SK-N-SH treated with all-trans-retinoic acid at 6 μM for 48 hours (cell line): ENCODE measurements at regions not wholly inside any gene's neighbourhood (a gene's known extent, or its start where the extent isn't known, plus 50 kb on each side); places are given as distances from the start of the nearest gene placed in this dataset.

Experiments
- BACH2 ChIP-seq: fragments of 250-450 bp; sonication (Bioruptor Pico); IDR thresholded peaks from 2 replicates; pipeline ENCODE4 v1.9.0; 2021; ENCODE audit warnings: mild to moderate bottlenecking, borderline replicate concordance
- ESRRG ChIP-seq: fragments of 250-450 bp; sonication (Bioruptor Pico); IDR thresholded peaks from 2 replicates; pipeline ENCODE4 v1.6.1; 2021; ENCODE audit warnings: mild to moderate bottlenecking
- GLIS3 ChIP-seq: fragments of 250-450 bp; sonication (Bioruptor Pico); IDR thresholded peaks from 2 replicates; pipeline ENCODE4 v1.5.0; 2020; ENCODE audit warnings: mild to moderate bottlenecking, moderate library complexity
- ISL1 ChIP-seq: fragments of 250-450 bp; sonication (Bioruptor Pico); IDR thresholded peaks from 2 replicates; pipeline ENCODE4 v2.1.2; 2022; ENCODE audit warnings: mild to moderate bottlenecking, moderate library complexity
- OSR1 ChIP-seq: fragments of 250-450 bp; sonication (Bioruptor Pico); IDR thresholded peaks from 2 replicates; pipeline ENCODE4 v1.8.0; 2022; ENCODE audit warnings: moderate library complexity, mild to moderate bottlenecking, inconsistent platforms
- TCF4 ChIP-seq: fragments of 250-450 bp; sonication (Bioruptor Pico); IDR thresholded peaks from 2 replicates; pipeline ENCODE4 v1.8.0; 2021; ENCODE audit warnings: mild to moderate bottlenecking, moderate library complexity, borderline replicate concordance
- ZFP3 ChIP-seq: fragments of 250-450 bp; sonication (Bioruptor Pico); IDR thresholded peaks from 2 replicates; pipeline ENCODE4 v1.5.0; 2020; ENCODE audit warnings: mild to moderate bottlenecking, moderate library complexity
- ZFP30 ChIP-seq: fragments of 450-650 bp; formaldehyde crosslinking; IDR thresholded peaks from 2 replicates; pipeline ENCODE4 v1.5.0; 2022; ENCODE audit warnings: mild to moderate bottlenecking, moderate library complexity
- ZNF565 ChIP-seq: fragments of 450-650 bp; formaldehyde crosslinking; conservative IDR thresholded peaks from 2 replicates; pipeline ENCODE4 v1.5.0; 2020; ENCODE audit warnings: low read depth, mild to moderate bottlenecking, moderate library complexity
- ZNF70 ChIP-seq: fragments of 450-650 bp; formaldehyde crosslinking; IDR thresholded peaks from 2 replicates; pipeline ENCODE4 v1.5.0; 2020; ENCODE audit warnings: mild to moderate bottlenecking, moderate library complexity
- ZNF8 ChIP-seq: fragments of 450-650 bp; formaldehyde crosslinking; IDR thresholded peaks from 2 replicates; pipeline ENCODE4 v1.5.0; 2020; ENCODE audit warnings: mild to moderate bottlenecking, moderate library complexity
- TF ChIP-seq, protein P1 (sequence below): fragments of 250-450 bp; sonication (Bioruptor Pico); IDR thresholded peaks from 2 replicates; pipeline ENCODE4 v1.8.0; 2020; ENCODE audit warnings: mild to moderate bottlenecking, moderate library complexity, borderline replicate concordance
- TF ChIP-seq, protein P2 (sequence below): fragments of 250-450 bp; sonication (Bioruptor Pico); IDR thresholded peaks from 2 replicates; pipeline ENCODE4 v1.8.0; 2021; ENCODE audit warnings: low read depth, mild to moderate bottlenecking, moderate library complexity, borderline replicate concordance
- TF ChIP-seq, protein P3 (sequence below): fragments of 250-450 bp; sonication (Bioruptor Pico); IDR thresholded peaks from 2 replicates; pipeline ENCODE4 v1.5.1; 2021; ENCODE audit warnings: mild to moderate bottlenecking, moderate library complexity

DNA sequence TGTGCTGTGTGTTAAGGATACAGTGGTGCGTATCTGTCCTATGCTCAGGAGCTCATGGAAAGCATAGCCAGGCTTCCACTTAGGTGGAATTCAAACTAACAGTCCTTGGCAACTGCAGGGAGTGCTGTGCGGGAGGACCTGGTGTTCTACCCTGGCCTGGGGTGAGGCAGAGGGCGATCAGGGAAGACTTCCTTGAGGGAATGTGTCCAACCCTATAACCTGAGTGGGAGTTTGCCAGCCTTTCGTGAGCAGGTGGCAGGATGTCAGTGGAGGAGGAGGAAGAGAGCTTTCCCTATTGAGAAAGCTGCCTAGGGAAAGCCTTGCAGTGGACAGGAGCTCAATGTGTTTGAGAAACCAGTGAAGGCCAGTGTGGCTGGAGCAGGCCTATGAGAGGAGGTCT lies 271.1 kb upstream of the C2CD4B start:
- TF ChIP-seq, protein P1, sequence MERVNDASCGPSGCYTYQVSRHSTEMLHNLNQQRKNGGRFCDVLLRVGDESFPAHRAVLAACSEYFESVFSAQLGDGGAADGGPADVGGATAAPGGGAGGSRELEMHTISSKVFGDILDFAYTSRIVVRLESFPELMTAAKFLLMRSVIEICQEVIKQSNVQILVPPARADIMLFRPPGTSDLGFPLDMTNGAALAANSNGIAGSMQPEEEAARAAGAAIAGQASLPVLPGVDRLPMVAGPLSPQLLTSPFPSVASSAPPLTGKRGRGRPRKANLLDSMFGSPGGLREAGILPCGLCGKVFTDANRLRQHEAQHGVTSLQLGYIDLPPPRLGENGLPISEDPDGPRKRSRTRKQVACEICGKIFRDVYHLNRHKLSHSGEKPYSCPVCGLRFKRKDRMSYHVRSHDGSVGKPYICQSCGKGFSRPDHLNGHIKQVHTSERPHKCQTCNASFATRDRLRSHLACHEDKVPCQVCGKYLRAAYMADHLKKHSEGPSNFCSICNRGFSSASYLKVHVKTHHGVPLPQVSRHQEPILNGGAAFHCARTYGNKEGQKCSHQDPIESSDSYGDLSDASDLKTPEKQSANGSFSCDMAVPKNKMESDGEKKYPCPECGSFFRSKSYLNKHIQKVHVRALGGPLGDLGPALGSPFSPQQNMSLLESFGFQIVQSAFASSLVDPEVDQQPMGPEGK = no peak
- TF ChIP-seq ZFP3 (CRISPR knock-in tag) = no peak
- TF ChIP-seq ESRRG (CRISPR knock-in tag) = no peak
- TF ChIP-seq ZNF8 (CRISPR knock-in tag) = no peak
- no peak for TF ChIP-seq ZNF70 (CRISPR knock-in tag)
- TF ChIP-seq, protein P2, sequence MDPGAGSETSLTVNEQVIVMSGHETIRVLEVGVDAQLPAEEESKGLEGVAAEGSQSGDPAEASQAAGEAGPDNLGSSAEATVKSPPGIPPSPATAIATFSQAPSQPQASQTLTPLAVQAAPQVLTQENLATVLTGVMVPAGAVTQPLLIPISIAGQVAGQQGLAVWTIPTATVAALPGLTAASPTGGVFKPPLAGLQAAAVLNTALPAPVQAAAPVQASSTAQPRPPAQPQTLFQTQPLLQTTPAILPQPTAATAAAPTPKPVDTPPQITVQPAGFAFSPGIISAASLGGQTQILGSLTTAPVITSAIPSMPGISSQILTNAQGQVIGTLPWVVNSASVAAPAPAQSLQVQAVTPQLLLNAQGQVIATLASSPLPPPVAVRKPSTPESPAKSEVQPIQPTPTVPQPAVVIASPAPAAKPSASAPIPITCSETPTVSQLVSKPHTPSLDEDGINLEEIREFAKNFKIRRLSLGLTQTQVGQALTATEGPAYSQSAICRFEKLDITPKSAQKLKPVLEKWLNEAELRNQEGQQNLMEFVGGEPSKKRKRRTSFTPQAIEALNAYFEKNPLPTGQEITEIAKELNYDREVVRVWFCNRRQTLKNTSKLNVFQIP (CRISPR knock-in tag) = no peak
- no peak for TF ChIP-seq OSR1
- TF ChIP-seq ZFP30 = no peak
- no peak for TF ChIP-seq GLIS3 (CRISPR knock-in tag)
- TF ChIP-seq BACH2 (CRISPR knock-in tag) = no peak
- TF ChIP-seq ZNF565 (CRISPR knock-in tag) = no peak
- no peak for TF ChIP-seq ISL1 (CRISPR knock-in tag)
- TF ChIP-seq, protein P3, sequence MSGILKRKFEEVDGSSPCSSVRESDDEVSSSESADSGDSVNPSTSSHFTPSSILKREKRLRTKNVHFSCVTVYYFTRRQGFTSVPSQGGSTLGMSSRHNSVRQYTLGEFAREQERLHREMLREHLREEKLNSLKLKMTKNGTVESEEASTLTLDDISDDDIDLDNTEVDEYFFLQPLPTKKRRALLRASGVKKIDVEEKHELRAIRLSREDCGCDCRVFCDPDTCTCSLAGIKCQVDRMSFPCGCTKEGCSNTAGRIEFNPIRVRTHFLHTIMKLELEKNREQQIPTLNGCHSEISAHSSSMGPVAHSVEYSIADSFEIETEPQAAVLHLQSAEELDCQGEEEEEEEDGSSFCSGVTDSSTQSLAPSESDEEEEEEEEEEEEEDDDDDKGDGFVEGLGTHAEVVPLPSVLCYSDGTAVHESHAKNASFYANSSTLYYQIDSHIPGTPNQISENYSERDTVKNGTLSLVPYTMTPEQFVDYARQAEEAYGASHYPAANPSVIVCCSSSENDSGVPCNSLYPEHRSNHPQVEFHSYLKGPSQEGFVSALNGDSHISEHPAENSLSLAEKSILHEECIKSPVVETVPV (CRISPR knock-in tag) = no peak
- no peak for TF ChIP-seq TCF4 (CRISPR knock-in tag)
